ENCODE measurements at regions not wholly inside any gene's neighbourhood (a gene's known extent, or its start where the extent isn't known, plus 50 kb on each side); places are given as distances from the start of the nearest gene placed in this dataset.

GRCh38 chr22:33194529-33195077, 136.4 kb upstream of the SYN3 start:
- H3K27ac Mint-ChIP-seq, result no peak overlapping the region
- H3K36me3 ChIP-seq (ENCODE audit: insufficient read depth, low read length), result no peaks in the 10 kb centered on the region
- no peak overlapping the region for H3K27ac ChIP-seq (ENCODE audit: low read depth, low read length)
- peaks cover 0 to 3% (median 0%) of the 10 kb centered on the region in 8 donors for H3K9me3 Mint-ChIP-seq
- H3K4me3 ChIP-seq (ENCODE audit: low read length in 2 of 2), result no peak overlapping the region
- H3K36me3 Mint-ChIP-seq, result no peaks in the 10 kb centered on the region
- intact Hi-C loops (cut with micrococcal nuclease), result no loop called here
- no peak overlapping the region for H3K4me3 Mint-ChIP-seq
- POLR2A ChIA-PET (ENCODE audit: partially characterized antibody), result no interaction called here
- H3K27me3 Mint-ChIP-seq, result peaks cover 0 to 4% of the 10 kb centered on the region in 2 donors
- no peaks in the 10 kb centered on the region for H3K9me3 ChIP-seq (ENCODE audit: control insufficient read depth in 1 of 2, low read length in 2 of 2)
- H3K27me3 ChIP-seq (ENCODE audit: insufficient read depth, low read length), result no peaks in the 10 kb centered on the region
- CTCF ChIA-PET (ENCODE audit: partially characterized antibody), result no interaction called here
- no peaks in the 10 kb centered on the region for H3K4me1 ChIP-seq (ENCODE audit: insufficient read depth, low read length)
- no peak for DNase-seq
- H3K4me1 Mint-ChIP-seq, result no peaks in the 10 kb centered on the region

- POLR2A ChIA-PET (ENCODE audit: partially characterized antibody), result no interaction called here
- Mint-ChIP-seq H3K27me3 (peaks cover 0 to 4% of the 10 kb centered on the region in 2 donors), H3K4me1 (no peaks in the 10 kb centered on the region), H3K9me3 (peaks cover 0 to 3% (median 0%) of the 10 kb centered on the region in 8 donors), H3K36me3 (no peaks in the 10 kb centered on the region), H3K27ac (no peak overlapping the region), H3K4me3 (no peak overlapping the region)
- H3K9me3 ChIP-seq (ENCODE audit: control insufficient read depth in 1 of 2, low read length in 2 of 2), result no peaks in the 10 kb centered on the region
- H3K36me3 ChIP-seq (ENCODE audit: insufficient read depth, low read length), result no peaks in the 10 kb centered on the region
- CTCF ChIA-PET (ENCODE audit: partially characterized antibody), result no interaction called here
- H3K4me1 ChIP-seq (ENCODE audit: insufficient read depth, low read length), result no peaks in the 10 kb centered on the region
- intact Hi-C loops (cut with micrococcal nuclease), result no loop called here
- DNase-seq, result no peak
- H3K27me3 ChIP-seq (ENCODE audit: insufficient read depth, low read length), result no peaks in the 10 kb centered on the region
- H3K27ac ChIP-seq (ENCODE audit: low read depth, low read length), result no peak overlapping the region
- no peak overlapping the region for H3K4me3 ChIP-seq (ENCODE audit: low read length in 2 of 2)
Observed at GRCh38 chr22:33192156-33192555, 134.0 kb upstream of the SYN3 start.

DNA sequence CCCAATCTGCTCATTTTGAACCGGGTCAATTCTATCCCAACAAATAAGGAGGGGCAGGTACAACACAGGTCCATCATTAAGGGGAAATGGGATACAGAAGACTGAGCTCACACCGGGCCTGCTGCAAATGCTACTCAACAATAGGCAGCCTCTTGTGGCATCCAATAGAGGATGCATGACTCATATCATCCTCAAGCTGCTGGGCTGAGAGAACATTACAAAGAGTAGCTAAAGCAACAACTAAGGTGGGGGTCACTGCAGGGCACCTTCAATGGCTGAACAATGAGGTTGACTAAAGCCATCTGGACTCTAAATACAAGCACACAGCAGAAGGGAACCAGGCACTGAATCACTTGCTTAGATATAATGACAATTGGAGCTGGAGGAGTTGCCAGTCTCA, 130.1 kb upstream of the SYN3 start:
- Histone ChIP-seq H3K4me1 (ENCODE audit: insufficient read depth, low read length) (no peaks in the 10 kb centered on the region), H3K36me3 (ENCODE audit: insufficient read depth, low read length) (no peaks in the 10 kb centered on the region), H3K27me3 (ENCODE audit: insufficient read depth, low read length) (no peaks in the 10 kb centered on the region), H3K4me3 (ENCODE audit: low read length in 2 of 2) (no peak overlapping the region), H3K27ac (ENCODE audit: low read depth, low read length) (no peak overlapping the region), H3K9me3 (ENCODE audit: control insufficient read depth in 1 of 2, low read length in 2 of 2) (no peaks in the 10 kb centered on the region)
- ChIA-PET POLR2A (ENCODE audit: partially characterized antibody) (no interaction called here), CTCF (ENCODE audit: partially characterized antibody) (no interaction called here)
- H3K27me3 Mint-ChIP-seq, result peaks cover 0 to 2% of the 10 kb centered on the region in 2 donors
- no peak overlapping the region for H3K4me3 Mint-ChIP-seq
- intact Hi-C loops (cut with micrococcal nuclease), result no loop called here
- H3K9me3 Mint-ChIP-seq, result peaks cover 0 to 8% (median 0%) of the 10 kb centered on the region in 8 donors
- no peak overlapping the region for H3K27ac Mint-ChIP-seq
- H3K4me1 Mint-ChIP-seq, result no peaks in the 10 kb centered on the region
- H3K36me3 Mint-ChIP-seq, result no peaks in the 10 kb centered on the region
- DNase-seq, result no peak

DNA sequence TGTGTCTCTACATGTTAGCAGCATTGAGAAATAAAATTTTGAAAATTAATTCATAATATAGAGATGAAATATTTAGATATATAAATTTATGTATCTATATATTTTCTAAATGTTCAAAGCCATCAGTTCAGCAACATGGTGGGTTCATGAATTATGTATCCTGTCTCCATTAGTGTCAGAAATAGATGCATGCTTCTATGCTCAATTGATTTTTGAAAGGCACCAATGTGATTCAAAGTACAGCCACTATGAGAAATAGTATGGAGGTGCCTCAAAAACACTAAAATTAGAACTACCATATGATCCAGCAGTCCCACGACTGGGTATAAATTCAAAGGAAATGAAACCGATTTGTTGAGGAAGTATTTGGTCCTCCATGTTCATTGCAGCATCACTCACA, 128.6 kb upstream of the SYN3 start:
- H3K27ac Mint-ChIP-seq, result no peak overlapping the region
- no peak for DNase-seq
- ChIA-PET POLR2A (ENCODE audit: partially characterized antibody) (no interaction called here), CTCF (ENCODE audit: partially characterized antibody) (no interaction called here)
- Histone ChIP-seq H3K27me3 (ENCODE audit: insufficient read depth, low read length) (no peaks in the 10 kb centered on the region), H3K36me3 (ENCODE audit: insufficient read depth, low read length) (no peaks in the 10 kb centered on the region), H3K4me3 (ENCODE audit: low read length in 2 of 2) (no peak overlapping the region), H3K27ac (ENCODE audit: low read depth, low read length) (no peak overlapping the region), H3K4me1 (ENCODE audit: insufficient read depth, low read length) (no peaks in the 10 kb centered on the region), H3K9me3 (ENCODE audit: control insufficient read depth in 1 of 2, low read length in 2 of 2) (no peaks in the 10 kb centered on the region)
- intact Hi-C loops (cut with micrococcal nuclease), result no loop called here
- H3K9me3 Mint-ChIP-seq, result peaks cover 0 to 9% (median 1%) of the 10 kb centered on the region in 8 donors
- H3K4me3 Mint-ChIP-seq, result no peak overlapping the region
- no peaks in the 10 kb centered on the region for H3K4me1 Mint-ChIP-seq
- H3K27me3 Mint-ChIP-seq, result peaks cover 0 to 2% of the 10 kb centered on the region in 2 donors
- no peaks in the 10 kb centered on the region for H3K36me3 Mint-ChIP-seq

DNA sequence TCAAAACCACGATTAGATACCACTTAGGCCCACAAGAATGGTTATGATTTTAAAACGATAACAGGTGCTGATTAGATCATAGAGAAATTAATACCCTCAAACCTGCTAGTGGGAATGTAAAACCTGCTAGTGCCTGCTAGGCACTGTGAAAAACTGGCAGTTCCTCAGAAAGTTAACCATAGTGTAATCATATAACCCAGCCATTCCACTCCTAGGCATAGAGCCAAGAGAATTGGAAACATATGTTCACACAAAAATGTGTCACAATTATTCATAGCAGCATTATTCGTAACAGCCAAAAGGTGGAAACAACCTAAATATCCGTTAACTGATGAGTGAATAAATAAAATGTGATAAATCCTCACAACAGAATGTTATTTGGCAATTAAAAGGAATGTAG, 122.2 kb upstream of the SYN3 start:
- peaks cover 1 to 4% of the 10 kb centered on the region in 2 donors for H3K27me3 Mint-ChIP-seq
- no peaks in the 10 kb centered on the region for H3K36me3 Mint-ChIP-seq
- H3K4me1 Mint-ChIP-seq, result no peaks in the 10 kb centered on the region
- H3K9me3 ChIP-seq (ENCODE audit: control insufficient read depth in 1 of 2, low read length in 2 of 2), result no peaks in the 10 kb centered on the region
- H3K27me3 ChIP-seq (ENCODE audit: insufficient read depth, low read length), result no peaks in the 10 kb centered on the region
- DNase-seq, result no peak
- peaks cover 0 to 10% (median 7%) of the 10 kb centered on the region in 8 donors for H3K9me3 Mint-ChIP-seq
- H3K4me3 ChIP-seq (ENCODE audit: low read length in 2 of 2), result no peak overlapping the region
- ChIA-PET POLR2A (ENCODE audit: partially characterized antibody) (no interaction called here), CTCF (ENCODE audit: partially characterized antibody) (no interaction called here)
- H3K27ac ChIP-seq (ENCODE audit: low read depth, low read length), result no peak overlapping the region
- no peaks in the 10 kb centered on the region for H3K36me3 ChIP-seq (ENCODE audit: insufficient read depth, low read length)
- no peak overlapping the region for H3K4me3 Mint-ChIP-seq
- intact Hi-C loops (cut with micrococcal nuclease), result no loop called here
- no peaks in the 10 kb centered on the region for H3K4me1 ChIP-seq (ENCODE audit: insufficient read depth, low read length)
- no peak overlapping the region for H3K27ac Mint-ChIP-seq

GRCh38 chr22:33167998-33168790, 110.0 kb upstream of the SYN3 start:
- Mint-ChIP-seq H3K27ac (no peak overlapping the region), H3K36me3 (no peaks in the 10 kb centered on the region), H3K27me3 (peaks cover 0 to 8% of the 10 kb centered on the region in 2 donors), H3K4me1 (no peaks in the 10 kb centered on the region), H3K9me3 (peaks cover 0 to 4% (median 0%) of the 10 kb centered on the region in 8 donors), H3K4me3 (no peak overlapping the region)
- H3K4me3 ChIP-seq (ENCODE audit: low read length in 2 of 2), result no peak overlapping the region
- intact Hi-C loops (cut with micrococcal nuclease), result no loop called here
- H3K27me3 ChIP-seq (ENCODE audit: insufficient read depth, low read length), result no peaks in the 10 kb centered on the region
- H3K4me1 ChIP-seq (ENCODE audit: insufficient read depth, low read length), result no peaks in the 10 kb centered on the region
- ChIA-PET CTCF (ENCODE audit: partially characterized antibody) (no interaction called here), POLR2A (ENCODE audit: partially characterized antibody) (no interaction called here)
- no peaks in the 10 kb centered on the region for H3K9me3 ChIP-seq (ENCODE audit: control insufficient read depth in 1 of 2, low read length in 2 of 2)
- no peaks in the 10 kb centered on the region for H3K36me3 ChIP-seq (ENCODE audit: insufficient read depth, low read length)
- DNase-seq, result no peak
- no peak overlapping the region for H3K27ac ChIP-seq (ENCODE audit: low read depth, low read length)

- CTCF ChIA-PET (ENCODE audit: partially characterized antibody), result no interaction called here
Observed at GRCh38 chr22:33166206-33166605, 108.0 kb upstream of the SYN3 start.

More at GRCh38 chr22:33166206-33166605, 108.0 kb upstream of the SYN3 start:
- no peaks in the 10 kb centered on the region for H3K36me3 Mint-ChIP-seq
- DNase-seq, result no peak
- no peaks in the 10 kb centered on the region for H3K4me1 Mint-ChIP-seq
- no peak overlapping the region for H3K27ac Mint-ChIP-seq
- intact Hi-C loops (cut with micrococcal nuclease), result no loop called here
- no peak overlapping the region for H3K27ac ChIP-seq (ENCODE audit: low read depth, low read length)
- H3K9me3 ChIP-seq (ENCODE audit: control insufficient read depth in 1 of 2, low read length in 2 of 2), result no peaks in the 10 kb centered on the region
- peaks cover 0 to 6% (median 0%) of the 10 kb centered on the region in 8 donors for H3K9me3 Mint-ChIP-seq
- no peak overlapping the region for H3K4me3 ChIP-seq (ENCODE audit: low read length in 2 of 2)
- H3K27me3 Mint-ChIP-seq, result peaks cover 2 to 10% of the 10 kb centered on the region in 2 donors
- POLR2A ChIA-PET (ENCODE audit: partially characterized antibody), result no interaction called here
- no peaks in the 10 kb centered on the region for H3K27me3 ChIP-seq (ENCODE audit: insufficient read depth, low read length)
- H3K4me1 ChIP-seq (ENCODE audit: insufficient read depth, low read length), result no peaks in the 10 kb centered on the region
- H3K36me3 ChIP-seq (ENCODE audit: insufficient read depth, low read length), result no peaks in the 10 kb centered on the region
- no peak overlapping the region for H3K4me3 Mint-ChIP-seq

Data from CD4-positive, alpha-beta memory T cell (primary cell).